ENCODE measurements at regions not wholly inside any gene's neighbourhood (a gene's known extent, or its start where the extent isn't known, plus 50 kb on each side); places are given as distances from the start of the nearest gene placed in this dataset.

DNA sequence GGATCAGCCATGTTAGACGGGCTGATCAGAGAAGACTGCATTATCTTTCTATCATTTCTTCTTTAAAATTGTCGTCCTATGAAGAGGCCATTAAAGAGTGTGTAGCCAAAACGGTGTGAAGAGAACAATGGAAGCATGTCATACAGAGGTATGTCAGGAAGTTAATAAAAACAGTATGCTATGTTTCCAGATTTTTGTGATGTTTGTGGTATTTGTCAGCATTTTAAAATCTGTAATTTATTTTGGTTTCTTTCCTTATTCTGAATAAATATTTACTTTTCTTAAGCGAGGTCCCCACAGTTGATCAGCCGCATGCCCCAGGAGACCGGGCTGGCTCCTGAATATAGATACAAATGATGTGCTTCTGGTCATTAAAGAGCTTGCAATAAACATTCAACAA, 142.9 kb upstream of the SERP2 start (continued):
- no peak for TF ChIP-seq CREB1 (CRISPR knock-in tag; IDR thresholded peaks at IDR 0.05; ENCODE audit: low read depth)
- TF ChIP-seq EZH2 (IDR thresholded peaks at IDR 0.05; ENCODE audit: low read depth, unreplicated experiment), result no peak

DNA sequence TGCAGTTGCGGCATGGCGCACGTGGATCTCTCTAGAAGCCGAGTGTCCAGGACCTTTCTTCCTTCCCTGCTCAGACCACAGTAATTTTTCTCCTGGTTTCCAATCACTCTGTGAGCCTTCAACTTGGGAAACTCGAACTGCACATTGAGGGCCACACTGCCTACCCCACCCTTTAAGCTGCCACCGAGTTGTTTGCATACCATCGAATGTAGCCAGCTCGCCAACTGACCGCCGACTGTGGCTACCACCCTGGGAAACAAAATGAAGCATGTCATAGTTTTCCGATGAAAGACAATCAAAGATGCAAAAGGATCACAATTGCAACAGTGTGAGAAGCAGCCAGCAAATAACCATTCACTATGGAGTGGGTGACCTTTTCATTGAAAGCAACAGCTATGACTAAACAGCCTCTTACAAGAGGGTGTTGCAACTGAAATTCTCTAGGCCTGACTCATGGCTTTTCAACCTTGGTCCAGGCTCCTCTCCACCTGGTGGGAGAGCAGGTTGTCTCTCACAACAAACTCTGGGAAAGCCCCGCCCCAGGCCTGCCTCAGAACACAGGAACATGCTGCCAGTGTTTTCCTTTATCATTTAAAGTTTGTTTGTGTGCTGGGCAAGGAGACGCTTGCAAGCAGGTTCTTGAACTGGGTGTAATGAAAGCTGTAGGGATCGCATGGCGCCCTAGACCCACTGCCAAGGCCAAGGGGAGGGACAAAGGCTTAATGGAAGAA, 141.7 kb upstream of the SERP2 start:
- Mint-ChIP-seq H3K4me1 (peaks cover 13% of the 10 kb centered on the region), H3K27me3 (ENCODE audit: insufficient read depth, low read depth, poor library complexity) (peaks cover 4% of the 10 kb centered on the region), H3K9me3 (no peaks in the 10 kb centered on the region), H3K36me3 (ENCODE audit: low read depth) (no peaks in the 10 kb centered on the region), H3K27ac (peak overlapping the region; percentile 31; the same call in 1 of the 2 replicates), H3K4me3 (no peak overlapping the region)
- no peak overlapping the region for H3K4me3 ChIP-seq
- no peaks in the 10 kb centered on the region for H3K27me3 ChIP-seq (ENCODE audit: insufficient read depth)
- TF ChIP-seq ZNF331 (CRISPR knock-in tag; IDR thresholded peaks at IDR 0.05; ENCODE audit: low read depth) (no peak), ZNF462 (CRISPR knock-in tag; IDR thresholded peaks at IDR 0.05) (no peak), EZH2 (IDR thresholded peaks at IDR 0.05; ENCODE audit: low read depth, unreplicated experiment) (no peak), EZH2phosphoT487 (IDR thresholded peaks at IDR 0.05; ENCODE audit: unreplicated experiment) (no peak), CREB1 (CRISPR knock-in tag; IDR thresholded peaks at IDR 0.05; ENCODE audit: low read depth) (no peak), JUNB (IDR thresholded peaks at IDR 0.05; ENCODE audit: unreplicated experiment) (no peak), CTCF (conservative IDR thresholded peaks at IDR 0.05; ENCODE audit: low read depth in 2 of 2) (no peak)
- TF ChIP-seq, protein P1, sequence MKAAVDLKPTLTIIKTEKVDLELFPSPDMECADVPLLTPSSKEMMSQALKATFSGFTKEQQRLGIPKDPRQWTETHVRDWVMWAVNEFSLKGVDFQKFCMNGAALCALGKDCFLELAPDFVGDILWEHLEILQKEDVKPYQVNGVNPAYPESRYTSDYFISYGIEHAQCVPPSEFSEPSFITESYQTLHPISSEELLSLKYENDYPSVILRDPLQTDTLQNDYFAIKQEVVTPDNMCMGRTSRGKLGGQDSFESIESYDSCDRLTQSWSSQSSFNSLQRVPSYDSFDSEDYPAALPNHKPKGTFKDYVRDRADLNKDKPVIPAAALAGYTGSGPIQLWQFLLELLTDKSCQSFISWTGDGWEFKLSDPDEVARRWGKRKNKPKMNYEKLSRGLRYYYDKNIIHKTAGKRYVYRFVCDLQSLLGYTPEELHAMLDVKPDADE (IDR thresholded peaks at IDR 0.05), result no peak
- peak overlapping the region; percentile 23; the same call in 1 of the 2 replicates for H2AFZ ChIP-seq
- peak; percentile 77 for DNase-seq (ENCODE audit: low spot score)
- H3K4me1 ChIP-seq (ENCODE audit: insufficient read depth), result no peaks in the 10 kb centered on the region; the same call in 1 of the 2 replicates
- H3K27ac ChIP-seq (ENCODE audit: low read depth), result no peak overlapping the region
- no peaks in the 10 kb centered on the region for H3K36me3 ChIP-seq (ENCODE audit: insufficient read depth)
- H4K20me1 ChIP-seq (replicated peaks; ENCODE audit: insufficient read depth), result no peaks in the 10 kb centered on the region
- peak; percentile 97 for ATAC-seq
- no peaks in the 10 kb centered on the region for H3K9me2 ChIP-seq (ENCODE audit: insufficient read depth)
- no peak overlapping the region for H3K4me2 ChIP-seq
- H3F3A ChIP-seq (replicated peaks; ENCODE audit: low read depth), result no peaks in the 10 kb centered on the region
- no peaks in the 10 kb centered on the region for H3K79me2 ChIP-seq (replicated peaks; ENCODE audit: insufficient read depth)
